ENCODE measurements at regions not wholly inside any gene's neighbourhood (a gene's known extent, or its start where the extent isn't known, plus 50 kb on each side); places are given as distances from the start of the nearest gene placed in this dataset.

- TF ChIP-seq POLR2A (IDR thresholded peaks at IDR 0.05) (no peak), CTCF (IDR thresholded peaks at IDR 0.05) (no peak)
These were observed 53.1 kb upstream of the SMOC2 start for GRCh38 chr6:168387911-168388310.
